ENCODE measurements at regions not wholly inside any gene's neighbourhood (a gene's known extent, or its start where the extent isn't known, plus 50 kb on each side); places are given as distances from the start of the nearest gene placed in this dataset.

- TF ChIP-seq CTCF (IDR thresholded peaks at IDR 0.05; ENCODE audit: low read depth, low read length), result no peak
- no peak for TF ChIP-seq POLR2A (IDR thresholded peaks at IDR 0.05; ENCODE audit: extremely low read depth, insufficient read length)
- TF ChIP-seq, protein P1, sequence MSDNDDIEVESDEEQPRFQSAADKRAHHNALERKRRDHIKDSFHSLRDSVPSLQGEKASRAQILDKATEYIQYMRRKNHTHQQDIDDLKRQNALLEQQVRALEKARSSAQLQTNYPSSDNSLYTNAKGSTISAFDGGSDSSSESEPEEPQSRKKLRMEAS (IDR thresholded peaks at IDR 0.05; ENCODE audit: low read depth, low read length), result no peak
- no peak for TF ChIP-seq MYC (IDR thresholded peaks at IDR 0.05; ENCODE audit: low read depth, low read length)
These were observed 406.2 kb downstream of the PTPRU start for GRCh38 chr1:29642519-29642918.

Measured in NB4 (cell line).